ENCODE measurements at regions not wholly inside any gene's neighbourhood (a gene's known extent, or its start where the extent isn't known, plus 50 kb on each side); places are given as distances from the start of the nearest gene placed in this dataset.

- no peak for ATAC-seq (ENCODE audit: insufficient number of reproducible peaks, low FRiP score, low read depth)
- DNase-seq (ENCODE audit: low spot score), result no peak
- H3K9me3 ChIP-seq, result no peaks in the 10 kb centered on the region
- no peaks in the 10 kb centered on the region for H3K36me3 ChIP-seq
- no peak overlapping the region for H3K4me3 ChIP-seq
- no peak overlapping the region for H3K27ac ChIP-seq
- TF ChIP-seq CTCF (IDR thresholded peaks at IDR 0.05), result no peak
- H3K4me1 ChIP-seq (ENCODE audit: control insufficient read depth in 1 of 2, low read depth in 2 of 2), result peaks cover 0 to 17% of the 10 kb centered on the region in 2 donors
- no peaks in the 10 kb centered on the region for H3K27me3 ChIP-seq (replicated peaks; ENCODE audit: insufficient read depth)
Observed at GRCh38 chr6:156620331-156620730, 156.8 kb upstream of the ARID1B start.

GRCh38 chr6:156618600-156619205 lies 158.5 kb upstream of the ARID1B start:
- Histone ChIP-seq H3K27ac (no peak overlapping the region), H3K4me1 (ENCODE audit: control insufficient read depth in 1 of 2, low read depth in 2 of 2) (peaks cover 0 to 17% of the 10 kb centered on the region in 2 donors), H3K27me3 (replicated peaks; ENCODE audit: insufficient read depth) (no peaks in the 10 kb centered on the region), H3K4me3 (no peak overlapping the region), H3K9me3 (no peaks in the 10 kb centered on the region), H3K36me3 (no peaks in the 10 kb centered on the region)
- DNase-seq (ENCODE audit: low spot score) (no peak), ATAC-seq (ENCODE audit: insufficient number of reproducible peaks, low FRiP score, low read depth) (no peak)
- TF ChIP-seq CTCF (IDR thresholded peaks at IDR 0.05), result no peak

- TF ChIP-seq CTCF (IDR thresholded peaks at IDR 0.05), result no peak
- H3K27ac ChIP-seq, result no peak overlapping the region
Observed at GRCh38 chr6:156617941-156618340, 159.2 kb upstream of the ARID1B start.

GRCh38 chr6:156617376-156617775 lies 159.8 kb upstream of the ARID1B start:
- ATAC-seq (ENCODE audit: insufficient number of reproducible peaks, low FRiP score, low read depth) (no peak), DNase-seq (ENCODE audit: low spot score) (no peak)
- no peak overlapping the region for H3K27ac ChIP-seq
- TF ChIP-seq CTCF (IDR thresholded peaks at IDR 0.05), result no peak
- H3K4me3 ChIP-seq, result peak overlapping the region; percentile 15
- no peaks in the 10 kb centered on the region for H3K27me3 ChIP-seq (replicated peaks; ENCODE audit: insufficient read depth)
- H3K4me1 ChIP-seq (ENCODE audit: control insufficient read depth in 1 of 2, low read depth in 2 of 2), result peaks cover 0 to 7% of the 10 kb centered on the region in 2 donors
- peaks cover 3% of the 10 kb centered on the region for H3K9me3 ChIP-seq
- H3K36me3 ChIP-seq, result no peaks in the 10 kb centered on the region

More at GRCh38 chr6:156617941-156618340, 159.2 kb upstream of the ARID1B start:
- no peaks in the 10 kb centered on the region for H3K9me3 ChIP-seq
- no peak for ATAC-seq (ENCODE audit: insufficient number of reproducible peaks, low FRiP score, low read depth)
- H3K4me1 ChIP-seq (ENCODE audit: control insufficient read depth in 1 of 2, low read depth in 2 of 2), result peaks cover 0 to 11% of the 10 kb centered on the region in 2 donors
- DNase-seq (ENCODE audit: low spot score), result no peak
- H3K27me3 ChIP-seq (replicated peaks; ENCODE audit: insufficient read depth), result no peaks in the 10 kb centered on the region
- no peak overlapping the region for H3K4me3 ChIP-seq
- no peaks in the 10 kb centered on the region for H3K36me3 ChIP-seq

GRCh38 chr6:156616495-156616894 lies 160.7 kb upstream of the ARID1B start:
- TF ChIP-seq CTCF (IDR thresholded peaks at IDR 0.05), result no peak
- Histone ChIP-seq H3K27me3 (replicated peaks; ENCODE audit: insufficient read depth) (no peaks in the 10 kb centered on the region), H3K4me3 (no peak overlapping the region), H3K27ac (no peak overlapping the region), H3K36me3 (no peaks in the 10 kb centered on the region), H3K9me3 (peaks cover 8% of the 10 kb centered on the region), H3K4me1 (ENCODE audit: control insufficient read depth in 1 of 2, low read depth in 2 of 2) (peaks cover 0 to 7% of the 10 kb centered on the region in 2 donors)
- no peak for ATAC-seq (ENCODE audit: insufficient number of reproducible peaks, low FRiP score, low read depth)
- DNase-seq (ENCODE audit: low spot score), result no peak

Data from thoracic aorta (tissue), 2 donors.